Stimulated activated CD4-positive, alpha-beta T cell treated with anti-CD3 and anti-CD28 coated beads, Interleukin-15, amount 100 ng/mL, for 1 hour (primary cell): ENCODE measurements at regions not wholly inside any gene's neighbourhood (a gene's known extent, or its start where the extent isn't known, plus 50 kb on each side); places are given as distances from the start of the nearest gene placed in this dataset.

ENCODE experiments used
- DNase-seq, 2 donors: peaks; one replicate each; pipeline ENCODE4 v3.0.0-alpha.2; 2020; ENCODE audit warnings: low read depth in 1 of 2, low spot score in 1 of 2

- no peak for DNase-seq
Observed at GRCh38 chr3:124230998-124231397, 239.1 kb upstream of the ROPN1 start.

- no peak for DNase-seq
Observed at GRCh38 chr3:124234852-124235252, 242.9 kb upstream of the ROPN1 start.

GRCh38 chr3:124235446-124235845 is 243.5 kb upstream of the ROPN1 start:
- DNase-seq, result no peak

- DNase-seq, result no peak
Observed at GRCh38 chr3:124243177-124243859, 251.4 kb upstream of the ROPN1 start.

GRCh38 chr3:124246376-124246775 is 254.5 kb upstream of the ROPN1 start:
- DNase-seq, result no peak

GRCh38 chr3:124246949-124247348 is 255.0 kb upstream of the ROPN1 start:
- no peak for DNase-seq

GRCh38 chr3:124248471-124249028 is 256.6 kb upstream of the ROPN1 start:
- no peak for DNase-seq

- DNase-seq, result no peak
Observed at GRCh38 chr3:124249038-124249437, 257.1 kb upstream of the ROPN1 start.

- DNase-seq, result no peak
Observed at GRCh38 chr3:124250053-124250452, 258.1 kb upstream of the ROPN1 start.

- no peak for DNase-seq
Observed at GRCh38 chr3:124256156-124256555, 264.2 kb upstream of the ROPN1 start.

- DNase-seq, result no peak
Observed at GRCh38 chr3:124256599-124256998, 264.7 kb upstream of the ROPN1 start.

GRCh38 chr3:124257336-124257864 is 265.5 kb upstream of the ROPN1 start:
- DNase-seq, result no peak

GRCh38 chr3:124258057-124258500 is 266.2 kb upstream of the ROPN1 start:
- no peak for DNase-seq

GRCh38 chr3:124260206-124260915 is 268.4 kb upstream of the ROPN1 start:
- DNase-seq, result no peak

- no peak for DNase-seq
Observed at GRCh38 chr3:124261306-124261705, 269.4 kb upstream of the ROPN1 start.

- no peak for DNase-seq
Observed at GRCh38 chr3:124263168-124263567, 271.2 kb upstream of the ROPN1 start.

- no peak for DNase-seq
Observed at GRCh38 chr3:124264346-124264745, 272.4 kb upstream of the ROPN1 start.

- no peak for DNase-seq
Observed at GRCh38 chr3:124266487-124266886, 274.6 kb upstream of the ROPN1 start.

- no peak for DNase-seq
Observed at GRCh38 chr3:124267406-124267805, 275.5 kb upstream of the ROPN1 start.

- DNase-seq, result no peak
Observed at GRCh38 chr3:124268355-124268754, 276.4 kb upstream of the ROPN1 start.

- DNase-seq, result no peak
Observed at GRCh38 chr3:124269619-124270018, 277.7 kb upstream of the ROPN1 start.

- DNase-seq, result no peak
Observed at GRCh38 chr3:124272605-124273151, 280.8 kb upstream of the ROPN1 start.
